ENCODE measurements at regions not wholly inside any gene's neighbourhood (a gene's known extent, or its start where the extent isn't known, plus 50 kb on each side); places are given as distances from the start of the nearest gene placed in this dataset.

DNA sequence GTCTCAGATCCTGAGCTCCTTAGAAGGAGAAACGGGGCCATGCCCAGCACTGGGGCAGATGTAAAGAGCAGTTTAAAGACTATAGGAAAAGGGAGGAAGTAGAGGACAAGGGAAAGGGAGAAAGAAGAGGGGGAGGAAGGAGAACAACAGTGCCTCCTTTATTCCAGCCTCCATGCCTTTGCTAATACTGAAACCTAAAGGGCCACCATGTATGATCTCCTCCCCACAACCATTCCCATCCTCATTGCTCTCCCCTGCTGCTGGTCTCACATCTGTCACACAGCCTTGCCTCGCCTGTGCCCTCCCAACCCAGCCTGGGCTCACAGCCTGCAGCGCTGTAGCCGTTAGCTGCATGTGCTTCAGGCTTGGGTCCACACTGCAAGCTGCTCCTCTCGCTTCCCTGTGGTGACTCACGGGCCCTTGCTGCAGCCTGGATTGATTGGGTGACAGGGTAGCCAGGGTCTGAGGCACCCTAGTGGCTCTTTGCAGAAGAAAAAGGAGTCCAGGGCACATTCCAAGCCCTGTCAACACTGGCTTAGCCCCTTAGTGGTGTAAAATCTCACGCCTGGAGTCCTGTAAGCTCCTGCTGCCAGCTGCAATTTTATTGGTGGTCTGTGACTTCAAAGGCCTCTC lies 281.9 kb downstream of the SRBD1 start:
- TF ChIP-seq, protein P1, sequence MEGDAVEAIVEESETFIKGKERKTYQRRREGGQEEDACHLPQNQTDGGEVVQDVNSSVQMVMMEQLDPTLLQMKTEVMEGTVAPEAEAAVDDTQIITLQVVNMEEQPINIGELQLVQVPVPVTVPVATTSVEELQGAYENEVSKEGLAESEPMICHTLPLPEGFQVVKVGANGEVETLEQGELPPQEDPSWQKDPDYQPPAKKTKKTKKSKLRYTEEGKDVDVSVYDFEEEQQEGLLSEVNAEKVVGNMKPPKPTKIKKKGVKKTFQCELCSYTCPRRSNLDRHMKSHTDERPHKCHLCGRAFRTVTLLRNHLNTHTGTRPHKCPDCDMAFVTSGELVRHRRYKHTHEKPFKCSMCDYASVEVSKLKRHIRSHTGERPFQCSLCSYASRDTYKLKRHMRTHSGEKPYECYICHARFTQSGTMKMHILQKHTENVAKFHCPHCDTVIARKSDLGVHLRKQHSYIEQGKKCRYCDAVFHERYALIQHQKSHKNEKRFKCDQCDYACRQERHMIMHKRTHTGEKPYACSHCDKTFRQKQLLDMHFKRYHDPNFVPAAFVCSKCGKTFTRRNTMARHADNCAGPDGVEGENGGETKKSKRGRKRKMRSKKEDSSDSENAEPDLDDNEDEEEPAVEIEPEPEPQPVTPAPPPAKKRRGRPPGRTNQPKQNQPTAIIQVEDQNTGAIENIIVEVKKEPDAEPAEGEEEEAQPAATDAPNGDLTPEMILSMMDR (IDR thresholded peaks at IDR 0.05; ENCODE audit: extremely low read depth, missing control alignments) = no peak
- no peak for DNase-seq (ENCODE audit: low spot score)

DNA sequence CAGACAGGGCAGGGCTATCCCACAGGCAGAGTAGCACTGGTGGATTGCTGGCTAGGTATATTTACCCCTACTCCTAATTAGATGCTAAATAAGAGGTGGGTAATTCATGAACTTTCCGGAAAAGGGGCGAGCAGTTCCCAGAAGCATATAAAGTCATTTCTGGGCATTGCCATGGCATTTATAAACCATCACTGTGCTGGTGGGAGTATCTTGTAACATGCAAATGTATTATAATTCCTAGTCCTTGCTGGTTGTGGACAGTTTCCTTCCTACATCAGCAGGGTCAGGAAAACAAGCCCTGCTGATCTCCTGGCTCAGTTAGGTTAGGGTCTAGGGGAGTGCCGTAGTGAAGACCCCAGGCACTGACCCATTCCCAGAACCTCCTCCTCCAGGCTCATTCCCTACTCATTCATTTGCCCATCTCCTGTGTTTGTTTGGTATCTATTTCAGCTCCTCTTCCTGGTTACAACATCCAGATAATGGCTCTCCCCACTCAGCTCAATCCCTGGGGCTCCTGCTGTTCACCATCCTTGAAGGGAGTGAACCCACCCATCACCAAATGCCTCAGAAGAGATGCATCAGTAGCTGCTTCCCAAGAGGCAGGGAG lies 282.7 kb downstream of the SRBD1 start:
- TF ChIP-seq, protein P1 (IDR thresholded peaks at IDR 0.05; ENCODE audit: extremely low read depth, missing control alignments) = no peak
- no peak for DNase-seq (ENCODE audit: low spot score)

DNA sequence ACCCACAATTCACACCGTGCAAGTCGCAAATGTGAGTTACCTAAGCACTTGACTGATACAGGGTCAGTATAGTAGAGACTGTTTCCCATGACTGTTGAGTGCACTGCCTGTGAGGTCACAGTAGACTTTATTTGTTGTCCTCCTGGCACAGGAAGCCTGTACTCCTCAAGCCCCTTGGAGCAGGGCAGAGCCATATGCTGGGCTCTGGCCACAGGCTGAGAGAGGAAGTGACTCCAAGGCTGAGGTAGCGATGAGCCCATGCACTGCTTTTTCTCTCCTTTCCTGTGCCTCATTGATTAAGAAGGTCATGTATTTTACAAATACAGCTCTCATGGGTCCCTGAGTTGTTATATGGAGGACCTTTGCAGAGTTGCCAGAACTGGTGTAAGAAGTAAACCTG lies 287.7 kb downstream of the SRBD1 start:
- DNase-seq (ENCODE audit: low spot score) = no peak
- TF ChIP-seq, protein P1 (IDR thresholded peaks at IDR 0.05; ENCODE audit: extremely low read depth, missing control alignments) = no peak

DNA sequence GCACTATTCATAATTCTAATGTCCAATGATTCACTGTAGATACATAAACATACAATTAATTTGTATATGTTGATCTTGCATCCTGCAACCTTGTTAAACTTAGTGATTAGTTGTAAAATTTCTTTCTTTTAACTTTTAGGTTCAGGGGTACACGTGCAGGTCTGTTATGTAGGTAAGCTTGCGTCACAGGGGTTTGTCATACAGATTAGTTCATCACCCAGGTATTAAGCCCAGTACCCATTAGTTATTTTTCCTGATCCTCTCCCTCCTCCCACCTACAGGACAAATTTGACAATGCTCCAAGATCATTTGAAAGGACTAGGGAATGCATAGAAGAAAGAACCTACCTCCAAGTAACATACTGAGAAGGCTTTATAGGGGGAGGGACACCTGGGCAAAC lies 290.1 kb downstream of the SRBD1 start:
- DNase-seq (ENCODE audit: low spot score) = no peak
- TF ChIP-seq, protein P1 (IDR thresholded peaks at IDR 0.05; ENCODE audit: extremely low read depth, missing control alignments) = no peak

DNA sequence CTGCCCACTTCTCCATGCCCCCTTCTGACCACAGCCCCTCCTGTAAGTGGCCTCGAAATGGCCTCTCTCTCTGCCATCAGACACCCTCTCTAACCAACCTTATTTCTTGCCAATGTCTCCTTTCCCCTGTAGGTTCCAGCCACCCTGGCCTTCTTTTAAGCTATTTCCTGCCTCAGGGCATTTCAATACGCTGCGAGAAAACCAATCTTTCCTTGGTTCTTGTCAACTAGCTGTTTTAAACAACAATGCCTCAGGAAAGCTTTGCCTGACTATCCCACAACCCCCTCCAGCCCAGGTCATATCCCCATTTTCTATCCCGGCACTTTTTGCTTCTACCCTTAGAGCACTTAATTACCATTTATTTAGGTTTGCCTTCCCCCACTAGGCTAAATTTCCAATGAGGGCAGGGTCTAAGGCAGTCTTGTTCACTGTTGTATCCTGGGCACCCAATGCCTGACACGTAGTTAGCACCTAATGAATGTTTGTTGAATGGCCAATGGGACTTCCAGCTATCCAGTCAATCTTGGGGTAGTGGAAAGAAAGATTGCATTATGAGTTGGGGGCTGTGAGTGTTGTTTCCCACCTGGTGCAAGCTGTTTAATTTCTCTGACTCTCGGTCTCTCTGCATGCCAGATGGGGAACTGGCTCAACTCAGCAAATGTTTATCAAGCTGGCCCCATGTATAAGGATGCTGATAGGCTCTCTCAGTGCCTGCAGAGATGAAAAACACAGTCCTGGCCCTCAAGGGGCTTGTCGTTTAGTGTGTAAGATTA lies 291.2 kb downstream of the SRBD1 start:
- DNase-seq (ENCODE audit: low spot score) = no peak
- TF ChIP-seq, protein P1 (IDR thresholded peaks at IDR 0.05; ENCODE audit: extremely low read depth, missing control alignments) = no peak

DNA sequence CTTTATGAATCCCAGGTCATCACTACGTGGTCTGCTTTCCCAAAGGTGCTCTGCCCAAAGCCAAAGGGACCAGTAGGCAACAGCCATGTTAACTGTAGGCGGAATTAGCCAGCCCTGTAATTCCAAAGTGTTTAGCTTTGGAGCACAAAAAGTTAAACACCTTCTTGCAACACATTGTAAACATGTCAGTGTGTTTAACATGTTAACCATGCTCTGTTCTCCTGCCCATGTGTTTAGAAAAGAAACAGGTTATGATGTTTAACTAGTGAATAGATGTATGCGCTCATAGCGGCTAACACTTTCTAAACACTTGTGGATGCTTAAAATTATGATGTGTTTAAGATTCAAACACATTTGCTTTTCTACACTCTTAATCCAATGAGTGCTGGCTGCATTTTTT lies 292.4 kb downstream of the SRBD1 start:
- TF ChIP-seq, protein P1 (IDR thresholded peaks at IDR 0.05; ENCODE audit: extremely low read depth, missing control alignments) = no peak
- no peak for DNase-seq (ENCODE audit: low spot score)
